GM23338 (cell line): ENCODE measurements at regions not wholly inside any gene's neighbourhood (a gene's known extent, or its start where the extent isn't known, plus 50 kb on each side); places are given as distances from the start of the nearest gene placed in this dataset.

Experiments used
- ATAC-seq: fragments of 200-7000 bp; cut with Tn5 transposase; 3 replicates; pipeline ENCODE4 v1.9.1; 2020
- DNase-seq: peaks from one replicate; pipeline ENCODE4 v3.0.0-alpha.2; 2015; ENCODE audit warnings: low spot score
- H2AFZ ChIP-seq: fragments of 200-600 bp; sonication (generic); 2 replicates; pipeline ENCODE4 v1.8.0; 2016; ENCODE audit warnings: antibody characterized with exemption, mild to moderate bottlenecking, moderate library complexity
- H3F3A ChIP-seq: fragments of 200-600 bp; sonication (generic); replicated peaks from 2 replicates; pipeline ENCODE4 v1.8.0; 2017; ENCODE audit warnings: antibody characterized with exemption, mixed run types, low read depth
- H3K27ac ChIP-seq: fragments of 200-600 bp; sonication (generic); 2 replicates; pipeline ENCODE4 v1.6.1; 2016; ENCODE audit warnings: low read depth
- H3K27me3 ChIP-seq: fragments of 200-600 bp; sonication (generic); 2 replicates; pipeline ENCODE4 v1.8.0; 2016; ENCODE audit warnings: mild to moderate bottlenecking, mixed run types, moderate library complexity; ENCODE audit not compliant: insufficient read depth
- H3K36me3 ChIP-seq: fragments of 200-600 bp; sonication (generic); 2 replicates; pipeline ENCODE4 v1.8.0; 2016; ENCODE audit warnings: mild to moderate bottlenecking; ENCODE audit not compliant: insufficient read depth
- H3K4me1 ChIP-seq: fragments of 200-600 bp; sonication (generic); 2 replicates; pipeline ENCODE4 v1.8.0; 2016; ENCODE audit warnings: mild to moderate bottlenecking, moderate library complexity; ENCODE audit not compliant: insufficient read depth
- H3K4me2 ChIP-seq: fragments of 200-600 bp; sonication (generic); 2 replicates; pipeline ENCODE4 v1.7.1; 2017; ENCODE audit warnings: mixed run types
- H3K4me3 ChIP-seq: fragments of 200-600 bp; sonication (generic); 2 replicates; pipeline ENCODE4 v1.6.1; 2016; ENCODE audit warnings: mixed run types
- H3K79me2 ChIP-seq: fragments of 200-600 bp; sonication (generic); replicated peaks from 2 replicates; pipeline ENCODE4 v1.8.0; 2017; ENCODE audit warnings: mild to moderate bottlenecking; ENCODE audit not compliant: insufficient read depth
- H3K9me2 ChIP-seq: fragments of 200-600 bp; sonication (generic); 2 replicates; pipeline ENCODE4 v1.8.0; 2017; ENCODE audit not compliant: insufficient read depth
- H4K20me1 ChIP-seq: fragments of 200-600 bp; sonication (generic); replicated peaks from 2 replicates; pipeline ENCODE4 v1.8.0; 2017; ENCODE audit warnings: mild to moderate bottlenecking; ENCODE audit not compliant: insufficient read depth
- H3K27ac Mint-ChIP-seq: 2 replicates; pipeline ENCODE4 v1.8.0; 2020; ENCODE audit warnings: inconsistent platforms, mild to moderate bottlenecking, moderate library complexity, mixed read lengths
- H3K27me3 Mint-ChIP-seq: 3 replicates; pipeline ENCODE4 v1.8.0; 2022; ENCODE audit warnings: low read depth, mild to moderate bottlenecking, moderate library complexity, mixed read lengths, inconsistent platforms; ENCODE audit not compliant: insufficient read depth, poor library complexity
- H3K36me3 Mint-ChIP-seq: 3 replicates; pipeline ENCODE4 v1.8.0; 2021; ENCODE audit warnings: low read depth, mild to moderate bottlenecking, inconsistent platforms, moderate library complexity, mixed read lengths
- H3K4me1 Mint-ChIP-seq: 3 replicates; pipeline ENCODE4 v1.8.0; 2020; ENCODE audit warnings: mild to moderate bottlenecking, inconsistent platforms, mixed read lengths
- H3K4me3 Mint-ChIP-seq: 3 replicates; pipeline ENCODE4 v1.8.0; 2021; ENCODE audit warnings: moderate library complexity, mild to moderate bottlenecking, inconsistent platforms, mixed read lengths
- H3K9me3 Mint-ChIP-seq: 3 replicates; pipeline ENCODE4 v1.8.0; 2020; ENCODE audit warnings: moderate library complexity, mild to moderate bottlenecking, inconsistent platforms, mixed read lengths
- CREB1 ChIP-seq: fragments of 250-450 bp; sonication (Bioruptor Pico); IDR thresholded peaks from 2 replicates; pipeline ENCODE4 v1.5.0; 2020; ENCODE audit warnings: low read depth, mild to moderate bottlenecking, moderate library complexity
- ETS1 ChIP-seq: IDR thresholded peaks from 2 replicates; pipeline ENCODE4 v1.6.1; 2016; ENCODE audit warnings: antibody characterized with exemption
- EZH2 ChIP-seq: fragments of 200-600 bp; sonication (generic); IDR thresholded peaks from one replicate; pipeline ENCODE4 v1.8.0; 2017; ENCODE audit warnings: antibody characterized with exemption, mild to moderate bottlenecking, low read depth; ENCODE audit not compliant: unreplicated experiment
- JUNB ChIP-seq: IDR thresholded peaks from one replicate; pipeline ENCODE4 v1.6.1; 2016; ENCODE audit warnings: antibody characterized with exemption; ENCODE audit not compliant: unreplicated experiment
- NANOG ChIP-seq: IDR thresholded peaks from 2 replicates; pipeline ENCODE4 v1.6.1; 2016; ENCODE audit warnings: antibody characterized with exemption, borderline replicate concordance
- POLR2AphosphoS5 ChIP-seq: IDR thresholded peaks from 2 replicates; pipeline ENCODE4 v1.6.1; 2016; ENCODE audit warnings: antibody characterized with exemption, low read depth
- REST ChIP-seq: IDR thresholded peaks from one replicate; pipeline ENCODE4 v1.6.1; 2018; ENCODE audit warnings: antibody characterized with exemption; ENCODE audit not compliant: unreplicated experiment
- STAT1 ChIP-seq: IDR thresholded peaks from one replicate; pipeline ENCODE4 v1.6.1; 2016; ENCODE audit warnings: antibody characterized with exemption; ENCODE audit not compliant: unreplicated experiment
- ZNF114 ChIP-seq: fragments of 250-450 bp; sonication (Bioruptor Pico); IDR thresholded peaks from 2 replicates; pipeline ENCODE4 v1.5.0; 2020; ENCODE audit warnings: mild to moderate bottlenecking, moderate library complexity
- ZNF331 ChIP-seq: fragments of 250-450 bp; sonication (Bioruptor Pico); IDR thresholded peaks from 2 replicates; pipeline ENCODE4 v1.5.0; 2020; ENCODE audit warnings: low read depth, mild to moderate bottlenecking, moderate library complexity
- TF ChIP-seq, protein P1 (sequence below): fragments of 250-450 bp; sonication (Bioruptor Pico); IDR thresholded peaks from 2 replicates; pipeline ENCODE4 v1.5.0; 2020; ENCODE audit warnings: mild to moderate bottlenecking, moderate library complexity

DNA sequence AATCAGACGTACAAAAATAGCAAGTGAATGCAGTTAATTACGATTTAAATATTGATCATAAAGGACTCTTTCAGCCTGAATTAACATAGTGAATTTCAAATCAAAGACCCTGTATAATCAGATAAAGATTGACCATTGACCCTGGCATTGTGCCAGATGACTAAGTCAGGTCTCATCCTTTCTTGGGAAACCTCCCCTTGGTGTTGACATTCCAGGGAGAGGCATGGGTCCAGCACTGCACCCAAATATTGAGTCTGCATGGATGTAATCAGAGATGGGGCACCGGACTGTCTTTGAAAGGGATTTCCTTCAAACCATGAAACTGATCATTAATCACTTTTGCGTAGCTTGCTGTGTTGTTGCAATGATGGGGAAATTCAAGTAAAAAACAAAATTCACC lies 1138.2 kb downstream of the BCL11B start:
- Histone ChIP-seq H2AFZ (no peak overlapping the region), H3K27me3 (no peaks in the 10 kb centered on the region), H3K4me3 (no peak overlapping the region), H3K27ac (no peak overlapping the region), H3K4me1 (peaks cover 27% of the 10 kb centered on the region), H3K79me2 (no peaks in the 10 kb centered on the region), H3K9me2 (no peaks in the 10 kb centered on the region), H4K20me1 (no peaks in the 10 kb centered on the region), H3K4me2 (no peak overlapping the region), H3K36me3 (no peaks in the 10 kb centered on the region), H3F3A (no peaks in the 10 kb centered on the region)
- no peak overlapping the region for H3K27ac Mint-ChIP-seq
- peaks cover 28% of the 10 kb centered on the region for H3K4me1 Mint-ChIP-seq
- H3K36me3 Mint-ChIP-seq, result no peaks in the 10 kb centered on the region
- no peak overlapping the region for H3K4me3 Mint-ChIP-seq
- TF ChIP-seq JUNB (no peak), POLR2AphosphoS5 (no peak), ZNF114 (CRISPR knock-in tag) (no peak), ZNF331 (CRISPR knock-in tag) (no peak), CREB1 (no peak)
- no peak for ATAC-seq
- H3K9me3 Mint-ChIP-seq, result no peaks in the 10 kb centered on the region
- DNase-seq, result no peak
- H3K27me3 Mint-ChIP-seq, result no peaks in the 10 kb centered on the region

DNA sequence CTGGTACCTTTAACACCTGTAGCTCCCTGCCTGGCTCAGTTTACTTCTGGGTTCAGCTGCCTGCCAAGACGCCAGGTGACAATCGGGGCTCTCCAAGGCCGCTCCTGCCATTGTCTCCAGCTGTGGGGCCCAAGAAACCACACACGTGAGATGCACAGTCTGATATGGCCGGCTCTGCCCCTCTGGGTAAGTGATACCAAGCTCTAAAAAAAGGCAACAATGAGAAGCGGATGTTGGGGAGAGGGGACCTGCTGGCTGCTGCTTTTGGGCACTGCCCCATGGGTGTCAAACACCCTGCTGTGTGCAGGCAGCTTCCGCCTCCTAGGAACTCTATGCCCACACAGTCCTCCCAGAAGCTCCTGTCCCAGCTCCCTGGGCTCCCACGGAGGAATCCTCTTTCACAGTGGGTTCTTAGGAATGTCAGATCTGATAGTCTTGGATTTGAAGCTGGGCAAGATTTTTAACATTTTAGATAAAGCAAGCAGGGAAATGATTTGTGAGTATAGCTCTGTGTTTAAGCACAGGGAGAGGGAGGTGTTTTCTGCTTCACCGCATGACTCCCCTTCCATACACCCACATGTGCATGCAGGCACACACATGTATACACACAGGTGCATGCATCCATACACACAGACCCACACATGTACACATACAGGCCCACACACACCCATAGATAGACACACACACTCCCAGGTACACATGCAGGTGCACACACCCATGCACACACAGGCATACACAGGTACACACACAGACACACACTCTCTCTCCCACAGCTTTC lies 1135.8 kb downstream of the BCL11B start:
- Histone ChIP-seq H3K4me1 (peaks cover 27% of the 10 kb centered on the region), H3K9me2 (no peaks in the 10 kb centered on the region), H3K79me2 (no peaks in the 10 kb centered on the region), H4K20me1 (no peaks in the 10 kb centered on the region), H2AFZ (peak overlapping the region; percentile 72; the same call in 1 of the 2 replicates), H3K27ac (no peak overlapping the region), H3F3A (no peaks in the 10 kb centered on the region), H3K4me3 (no peak overlapping the region), H3K36me3 (no peaks in the 10 kb centered on the region), H3K4me2 (no peak overlapping the region), H3K27me3 (no peaks in the 10 kb centered on the region)
- ATAC-seq (no peak), DNase-seq (no peak)
- Mint-ChIP-seq H3K4me1 (peaks cover 30% of the 10 kb centered on the region), H3K9me3 (no peaks in the 10 kb centered on the region), H3K27ac (no peak overlapping the region), H3K4me3 (no peak overlapping the region), H3K27me3 (no peaks in the 10 kb centered on the region), H3K36me3 (no peaks in the 10 kb centered on the region)
- TF ChIP-seq REST (no peak), POLR2AphosphoS5 (no peak), ZNF114 (CRISPR knock-in tag) (no peak), ZNF331 (CRISPR knock-in tag) (no peak), STAT1 (no peak), EZH2 (no peak), NANOG (no peak), ETS1 (no peak), JUNB (no peak)
- TF ChIP-seq, protein P1, sequence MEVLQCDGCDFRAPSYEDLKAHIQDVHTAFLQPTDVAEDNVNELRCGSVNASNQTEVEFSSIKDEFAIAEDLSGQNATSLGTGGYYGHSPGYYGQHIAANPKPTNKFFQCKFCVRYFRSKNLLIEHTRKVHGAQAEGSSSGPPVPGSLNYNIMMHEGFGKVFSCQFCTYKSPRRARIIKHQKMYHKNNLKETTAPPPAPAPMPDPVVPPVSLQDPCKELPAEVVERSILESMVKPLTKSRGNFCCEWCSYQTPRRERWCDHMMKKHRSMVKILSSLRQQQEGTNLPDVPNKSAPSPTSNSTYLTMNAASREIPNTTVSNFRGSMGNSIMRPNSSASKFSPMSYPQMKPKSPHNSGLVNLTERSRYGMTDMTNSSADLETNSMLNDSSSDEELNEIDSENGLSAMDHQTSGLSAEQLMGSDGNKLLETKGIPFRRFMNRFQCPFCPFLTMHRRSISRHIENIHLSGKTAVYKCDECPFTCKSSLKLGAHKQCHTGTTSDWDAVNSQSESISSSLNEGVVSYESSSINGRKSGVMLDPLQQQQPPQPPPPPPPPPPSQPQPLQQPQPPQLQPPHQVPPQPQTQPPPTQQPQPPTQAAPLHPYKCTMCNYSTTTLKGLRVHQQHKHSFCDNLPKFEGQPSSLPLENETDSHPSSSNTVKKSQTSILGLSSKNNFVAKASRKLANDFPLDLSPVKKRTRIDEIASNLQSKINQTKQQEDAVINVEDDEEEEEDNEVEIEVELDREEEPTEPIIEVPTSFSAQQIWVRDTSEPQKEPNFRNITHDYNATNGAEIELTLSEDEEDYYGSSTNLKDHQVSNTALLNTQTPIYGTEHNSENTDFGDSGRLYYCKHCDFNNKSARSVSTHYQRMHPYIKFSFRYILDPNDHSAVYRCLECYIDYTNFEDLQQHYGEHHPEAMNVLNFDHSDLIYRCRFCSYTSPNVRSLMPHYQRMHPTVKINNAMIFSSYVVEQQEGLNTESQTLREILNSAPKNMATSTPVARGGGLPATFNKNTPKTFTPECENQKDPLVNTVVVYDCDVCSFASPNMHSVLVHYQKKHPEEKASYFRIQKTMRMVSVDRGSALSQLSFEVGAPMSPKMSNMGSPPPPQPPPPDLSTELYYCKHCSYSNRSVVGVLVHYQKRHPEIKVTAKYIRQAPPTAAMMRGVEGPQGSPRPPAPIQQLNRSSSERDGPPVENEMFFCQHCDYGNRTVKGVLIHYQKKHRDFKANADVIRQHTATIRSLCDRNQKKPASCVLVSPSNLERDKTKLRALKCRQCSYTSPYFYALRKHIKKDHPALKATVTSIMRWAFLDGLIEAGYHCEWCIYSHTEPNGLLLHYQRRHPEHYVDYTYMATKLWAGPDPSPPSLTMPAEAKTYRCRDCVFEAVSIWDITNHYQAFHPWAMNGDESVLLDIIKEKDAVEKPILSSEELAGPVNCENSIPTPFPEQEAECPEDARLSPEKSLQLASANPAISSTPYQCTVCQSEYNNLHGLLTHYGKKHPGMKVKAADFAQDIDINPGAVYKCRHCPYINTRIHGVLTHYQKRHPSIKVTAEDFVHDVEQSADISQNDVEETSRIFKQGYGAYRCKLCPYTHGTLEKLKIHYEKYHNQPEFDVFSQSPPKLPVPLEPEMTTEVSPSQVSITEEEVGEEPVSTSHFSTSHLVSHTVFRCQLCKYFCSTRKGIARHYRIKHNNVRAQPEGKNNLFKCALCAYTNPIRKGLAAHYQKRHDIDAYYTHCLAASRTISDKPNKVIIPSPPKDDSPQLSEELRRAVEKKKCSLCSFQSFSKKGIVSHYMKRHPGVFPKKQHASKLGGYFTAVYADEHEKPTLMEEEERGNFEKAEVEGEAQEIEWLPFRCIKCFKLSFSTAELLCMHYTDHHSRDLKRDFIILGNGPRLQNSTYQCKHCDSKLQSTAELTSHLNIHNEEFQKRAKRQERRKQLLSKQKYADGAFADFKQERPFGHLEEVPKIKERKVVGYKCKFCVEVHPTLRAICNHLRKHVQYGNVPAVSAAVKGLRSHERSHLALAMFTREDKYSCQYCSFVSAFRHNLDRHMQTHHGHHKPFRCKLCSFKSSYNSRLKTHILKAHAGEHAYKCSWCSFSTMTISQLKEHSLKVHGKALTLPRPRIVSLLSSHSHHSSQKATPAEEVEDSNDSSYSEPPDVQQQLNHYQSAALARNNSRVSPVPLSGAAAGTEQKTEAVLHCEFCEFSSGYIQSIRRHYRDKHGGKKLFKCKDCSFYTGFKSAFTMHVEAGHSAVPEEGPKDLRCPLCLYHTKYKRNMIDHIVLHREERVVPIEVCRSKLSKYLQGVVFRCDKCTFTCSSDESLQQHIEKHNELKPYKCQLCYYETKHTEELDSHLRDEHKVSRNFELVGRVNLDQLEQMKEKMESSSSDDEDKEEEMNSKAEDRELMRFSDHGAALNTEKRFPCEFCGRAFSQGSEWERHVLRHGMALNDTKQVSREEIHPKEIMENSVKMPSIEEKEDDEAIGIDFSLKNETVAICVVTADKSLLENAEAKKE, result no peak
